Limb (tissue), 2 donors: ENCODE measurements at regions not wholly inside any gene's neighbourhood (a gene's known extent, or its start where the extent isn't known, plus 50 kb on each side); places are given as distances from the start of the nearest gene placed in this dataset.
"Not testable (repeated sequence)": the region's sequence is repeated elsewhere in the genome, so short reads cannot be mapped to it uniquely, and the experiment has no call there.

ENCODE experiments used
- DNase-seq, 2 donors: peaks; one replicate each; pipeline ENCODE4 v3.0.0-alpha.2; 2016; ENCODE audit errors: extremely low spot score in 2 of 2

- no peak for DNase-seq
These were observed 200.5 kb downstream of the PCDH20 start for GRCh38 chr13:61215116-61215515.

GRCh38 chr13:61214551-61214950 is 201.1 kb downstream of the PCDH20 start:
- DNase-seq, result no peak

DNA sequence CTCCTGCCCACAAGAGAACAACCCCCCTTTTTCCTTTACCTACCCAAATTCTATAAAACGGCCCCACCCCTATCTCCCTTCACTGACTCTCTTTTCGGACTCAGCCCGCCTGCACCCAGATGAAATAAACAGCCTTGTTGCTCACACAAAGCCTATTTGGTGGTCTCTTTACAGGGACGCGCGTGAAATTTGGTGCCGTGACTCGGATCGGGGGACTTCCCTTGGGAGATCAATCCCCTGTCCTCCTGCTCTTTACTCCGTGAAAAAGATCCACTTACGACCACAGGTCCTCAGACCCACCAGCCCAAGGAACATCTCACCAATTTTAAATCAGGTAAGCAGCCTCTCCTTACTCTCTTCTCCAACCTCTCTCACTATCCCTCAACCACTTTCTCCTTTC is 209.8 kb downstream of the PCDH20 start:
- not testable (repeated sequence) for DNase-seq

GRCh38 chr13:61204025-61204424 is 211.6 kb downstream of the PCDH20 start:
- no peak for DNase-seq

DNA sequence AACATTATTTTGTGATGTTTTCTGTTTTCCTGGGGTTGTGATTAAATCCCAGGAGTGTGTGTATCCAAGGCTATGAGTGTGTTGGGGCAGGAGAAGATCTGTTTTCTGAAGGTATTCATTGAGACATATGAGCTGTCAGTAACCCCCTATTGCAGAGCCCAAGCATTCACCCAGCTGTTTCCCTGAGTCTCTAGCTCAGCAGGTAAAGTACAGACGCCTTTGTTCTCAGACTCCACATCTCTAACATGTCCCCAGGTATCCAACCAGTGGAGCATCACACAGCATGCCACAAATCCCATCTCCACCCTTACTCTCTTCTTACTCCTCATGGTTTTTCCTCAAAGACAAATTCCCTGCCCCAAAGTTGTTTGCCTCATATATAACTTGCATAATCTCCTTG is 213.6 kb downstream of the PCDH20 start:
- no peak for DNase-seq

DNA sequence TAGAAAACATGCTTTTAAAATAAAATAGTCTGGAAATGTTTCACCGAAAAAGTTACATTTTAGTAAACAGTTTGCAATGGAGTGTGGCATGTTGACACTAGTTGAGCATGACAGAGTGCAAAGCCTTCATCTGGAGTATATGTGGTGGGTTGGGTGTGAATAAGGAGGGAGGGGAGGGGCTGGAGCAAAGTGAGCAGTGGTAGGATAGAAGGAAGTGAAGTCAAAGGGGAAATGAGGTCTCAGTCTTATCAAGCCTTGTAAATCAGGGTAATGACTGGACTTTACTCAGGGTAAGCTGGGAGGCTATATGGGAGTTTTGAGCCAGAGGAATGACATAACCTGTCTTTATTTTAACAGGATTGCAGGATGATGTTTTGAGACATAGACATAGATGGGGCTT is 222.8 kb downstream of the PCDH20 start:
- DNase-seq, result no peak

GRCh38 chr13:61188057-61188456 is 227.6 kb downstream of the PCDH20 start:
- DNase-seq, result no peak

GRCh38 chr13:61187471-61187870 is 228.2 kb downstream of the PCDH20 start:
- DNase-seq, result no peak

- no peak for DNase-seq
These were observed 232.0 kb downstream of the PCDH20 start for GRCh38 chr13:61183670-61184069.

GRCh38 chr13:61180234-61180633 is 235.4 kb downstream of the PCDH20 start:
- peak in 1 of 2 donors; percentile 24 for DNase-seq

DNA sequence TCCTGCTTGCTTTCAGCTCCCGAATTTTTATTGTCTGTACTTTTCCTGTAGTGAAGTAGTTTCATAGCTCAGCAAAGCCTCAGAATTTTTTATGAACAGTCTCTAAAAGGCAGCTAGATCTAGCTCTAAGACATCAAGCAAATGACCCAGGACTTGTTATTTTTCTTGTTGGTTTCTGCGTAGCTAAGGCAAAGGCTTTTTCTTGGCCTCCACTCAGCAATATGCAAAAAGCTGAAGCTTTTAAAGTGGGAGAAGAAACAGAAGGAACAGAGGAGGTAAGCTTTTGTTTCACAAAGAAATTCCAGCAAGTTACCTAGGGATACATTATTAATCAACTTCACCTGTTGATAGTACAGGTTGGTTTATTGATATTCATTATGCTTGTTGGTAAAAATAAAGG is 235.9 kb downstream of the PCDH20 start:
- DNase-seq, result peak in 1 of 2 donors; percentile 15

GRCh38 chr13:61170856-61171255 is 244.8 kb downstream of the PCDH20 start:
- DNase-seq, result peak in 1 of 2 donors; percentile 36

DNA sequence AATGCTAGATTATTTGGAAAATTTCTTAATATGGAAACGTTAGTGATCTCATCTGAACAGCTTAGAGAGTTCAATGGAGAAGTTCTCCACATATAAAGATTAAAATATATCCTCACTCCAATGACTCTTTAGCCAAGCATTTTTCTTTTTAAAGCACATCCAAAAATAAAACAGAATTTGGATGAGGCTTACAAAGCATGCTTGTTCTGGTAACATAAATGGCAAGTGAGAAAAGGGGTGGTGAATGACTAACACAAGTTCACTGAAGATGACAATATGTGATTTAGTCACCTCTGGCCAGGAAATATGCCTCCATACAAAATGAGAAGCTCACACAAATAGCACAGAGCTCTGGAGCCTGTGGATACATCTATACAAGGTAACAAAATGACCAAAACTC is 253.0 kb downstream of the PCDH20 start:
- no peak for DNase-seq

DNA sequence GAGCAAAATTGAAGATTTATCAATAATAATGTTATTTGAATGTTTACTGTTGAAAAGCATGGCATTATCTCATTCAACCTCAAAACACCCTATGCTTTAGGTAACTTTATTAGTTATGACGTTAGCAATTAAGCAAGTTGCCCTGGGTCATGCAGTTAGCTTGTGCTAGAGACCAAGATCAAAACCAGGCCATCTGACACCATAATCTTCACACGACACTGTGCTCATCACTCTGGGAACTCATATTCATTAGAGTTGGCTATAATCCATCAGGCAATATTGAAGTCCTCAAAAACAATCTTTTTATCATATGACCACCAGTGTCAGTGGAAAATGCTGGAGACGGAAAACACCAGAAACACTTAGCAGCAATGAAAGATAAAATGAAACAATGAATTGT is 253.5 kb downstream of the PCDH20 start:
- no peak for DNase-seq

DNA sequence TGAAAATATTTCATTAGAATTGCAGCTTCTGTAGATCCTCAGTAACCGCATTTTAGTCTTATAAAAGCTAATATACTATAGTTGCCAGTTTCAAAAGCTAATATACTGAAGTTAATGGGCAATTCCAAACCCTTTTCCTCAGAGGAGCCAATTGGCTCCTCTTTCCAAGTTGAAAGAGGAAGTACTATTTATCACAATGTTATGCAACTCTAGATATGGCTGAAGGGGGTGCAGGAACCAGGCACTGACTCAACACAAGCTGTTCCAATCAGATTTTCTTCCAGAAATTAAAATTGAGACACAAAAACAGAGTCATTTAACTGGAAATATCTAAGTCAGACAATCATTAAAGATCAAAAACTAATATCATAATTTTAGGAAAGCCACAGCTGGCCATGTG is 258.9 kb downstream of the PCDH20 start:
- DNase-seq, result no peak

- DNase-seq, result no peak
These were observed 264.6 kb downstream of the PCDH20 start for GRCh38 chr13:61151062-61151461.

DNA sequence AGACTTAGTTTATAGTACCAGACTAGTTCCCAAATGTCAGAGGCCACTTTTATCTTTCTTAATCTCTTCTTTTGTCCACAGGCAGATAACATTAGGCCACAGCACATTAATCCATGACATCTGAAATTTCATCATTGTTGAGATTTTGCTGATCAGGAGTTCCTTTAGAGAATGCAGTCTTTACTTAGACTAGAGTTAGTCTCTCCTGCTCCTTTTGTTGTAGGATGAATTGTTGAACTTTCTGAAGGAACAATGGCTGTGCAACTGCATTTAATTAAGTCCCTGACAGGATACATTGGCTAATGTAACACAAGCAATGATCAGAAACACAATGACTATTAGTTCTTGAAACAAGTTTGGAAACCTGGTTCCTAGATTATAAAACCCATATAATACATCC is 266.3 kb downstream of the PCDH20 start:
- DNase-seq, result no peak

DNA sequence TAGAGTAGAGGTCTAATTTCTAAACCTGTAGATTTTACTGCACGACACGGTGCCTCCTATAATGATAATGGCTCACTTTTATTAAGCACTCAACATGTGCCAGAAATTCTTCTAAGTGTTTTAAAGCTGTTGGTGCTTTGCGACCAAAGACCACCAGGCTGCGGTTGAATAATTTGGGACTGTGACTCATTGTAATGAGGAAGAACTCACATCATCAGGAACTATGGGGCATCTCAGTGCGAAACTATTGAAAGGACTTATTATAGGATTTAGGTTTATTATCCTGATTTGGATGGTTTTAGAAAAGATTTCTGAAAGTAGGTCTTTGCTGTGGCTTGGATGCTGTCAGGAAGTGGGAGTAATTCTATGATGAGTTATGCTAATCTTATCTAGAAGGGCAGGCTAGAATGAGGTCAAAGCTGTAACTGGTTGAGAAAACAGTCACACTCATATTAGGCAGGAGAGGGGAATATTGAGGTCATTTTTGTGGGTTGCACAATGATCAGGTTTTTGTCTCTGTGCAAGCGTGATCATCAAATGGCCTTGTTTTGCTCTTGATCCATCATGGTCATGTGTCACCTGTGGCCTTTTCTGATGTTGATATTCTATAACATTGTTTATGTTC is 266.8 kb downstream of the PCDH20 start:
- DNase-seq, result no peak

GRCh38 chr13:61148211-61148610 is 267.4 kb downstream of the PCDH20 start:
- DNase-seq, result no peak

DNA sequence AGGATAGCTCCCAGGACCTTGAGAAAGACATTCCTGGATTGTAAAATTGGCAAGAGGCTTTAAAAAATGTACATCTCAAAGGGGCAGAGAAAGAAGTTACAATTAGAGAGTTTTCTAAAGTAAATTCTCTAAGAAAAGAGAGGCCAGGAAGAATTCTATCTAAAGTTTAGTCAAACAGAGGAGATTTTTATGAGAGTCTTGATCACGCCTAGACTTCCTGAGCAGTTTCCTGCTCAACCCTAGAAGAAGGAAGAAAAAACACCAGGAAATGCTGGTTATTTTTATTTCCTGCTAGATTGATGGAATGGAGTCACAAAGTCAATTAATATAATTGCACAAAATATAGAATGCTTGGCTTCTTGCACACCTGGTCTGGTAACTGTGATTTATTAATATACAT is 269.1 kb downstream of the PCDH20 start:
- no peak for DNase-seq

GRCh38 chr13:61146158-61146557 is 269.5 kb downstream of the PCDH20 start:
- no peak for DNase-seq

DNA sequence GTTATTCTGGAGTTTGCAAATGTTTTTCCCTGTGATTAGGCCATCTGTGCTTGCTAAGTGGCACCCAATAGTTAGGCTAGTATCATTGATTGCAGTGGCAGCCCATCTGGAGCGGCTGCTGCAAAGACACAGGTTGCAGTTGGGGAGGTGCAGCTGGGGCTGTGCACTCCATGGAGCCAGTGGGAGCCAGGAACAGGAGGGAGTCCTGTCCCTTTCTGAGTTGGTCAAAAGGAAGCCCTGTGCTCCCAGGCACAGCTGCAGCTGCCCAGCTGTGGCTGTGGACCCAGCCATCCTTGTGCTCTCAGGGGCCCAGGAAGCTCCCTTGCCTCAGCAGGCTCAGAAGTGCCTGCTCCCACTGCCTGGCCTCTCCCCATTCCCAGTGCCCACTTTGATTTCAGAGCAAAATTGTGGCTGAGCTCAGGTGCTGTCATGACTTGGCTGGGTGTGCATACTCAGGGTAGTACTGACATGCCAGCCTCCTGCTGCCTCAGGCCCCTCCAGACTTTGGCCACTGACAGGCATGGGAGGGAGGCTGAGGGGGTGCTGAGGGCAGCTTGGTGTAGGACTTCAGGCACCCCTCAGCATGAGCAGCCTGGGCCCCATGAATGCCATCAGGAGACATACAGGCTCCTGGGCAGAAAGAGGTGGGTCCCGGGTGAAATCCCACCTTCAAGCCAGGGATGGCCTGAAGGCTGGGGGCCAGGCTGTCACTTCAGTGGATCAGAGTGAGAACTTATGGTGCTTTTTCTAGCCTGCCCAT is 270.6 kb downstream of the PCDH20 start:
- DNase-seq, result no peak

- no peak for DNase-seq
These were observed 271.3 kb downstream of the PCDH20 start for GRCh38 chr13:61144301-61144700.
